Astrocyte of the spinal cord (primary cell): ENCODE measurements at regions not wholly inside any gene's neighbourhood (a gene's known extent, or its start where the extent isn't known, plus 50 kb on each side); places are given as distances from the start of the nearest gene placed in this dataset.

Experiments used
- DNase-seq: peaks from one replicate; pipeline ENCODE4 v3.0.0; 2011; ENCODE audit warnings: low read depth, low spot score
- H3K4me3 ChIP-seq: 2 replicates; pipeline ENCODE4 v1.5.1; 2011; ENCODE audit warnings: low read depth, mild to moderate bottlenecking, low read length, moderate library complexity
- CTCF ChIP-seq: IDR thresholded peaks from 2 replicates; pipeline ENCODE4 v1.5.1; 2012; ENCODE audit warnings: low read depth, mild to moderate bottlenecking, low read length, inconsistent platforms
- in situ Hi-C: cut with HindIII; loops from 2 replicates; pipeline ENCODE4 v1.10.0; 2017; ENCODE audit warnings: low sequenced_read_pairs

- in situ Hi-C loops, result no loop called here
- H3K4me3 ChIP-seq, result no peak overlapping the region
- TF ChIP-seq CTCF, result no peak
- DNase-seq, result no peak
Observed at GRCh38 chr6:102438171-102438570, 1044.7 kb downstream of the GRIK2 start.

DNA sequence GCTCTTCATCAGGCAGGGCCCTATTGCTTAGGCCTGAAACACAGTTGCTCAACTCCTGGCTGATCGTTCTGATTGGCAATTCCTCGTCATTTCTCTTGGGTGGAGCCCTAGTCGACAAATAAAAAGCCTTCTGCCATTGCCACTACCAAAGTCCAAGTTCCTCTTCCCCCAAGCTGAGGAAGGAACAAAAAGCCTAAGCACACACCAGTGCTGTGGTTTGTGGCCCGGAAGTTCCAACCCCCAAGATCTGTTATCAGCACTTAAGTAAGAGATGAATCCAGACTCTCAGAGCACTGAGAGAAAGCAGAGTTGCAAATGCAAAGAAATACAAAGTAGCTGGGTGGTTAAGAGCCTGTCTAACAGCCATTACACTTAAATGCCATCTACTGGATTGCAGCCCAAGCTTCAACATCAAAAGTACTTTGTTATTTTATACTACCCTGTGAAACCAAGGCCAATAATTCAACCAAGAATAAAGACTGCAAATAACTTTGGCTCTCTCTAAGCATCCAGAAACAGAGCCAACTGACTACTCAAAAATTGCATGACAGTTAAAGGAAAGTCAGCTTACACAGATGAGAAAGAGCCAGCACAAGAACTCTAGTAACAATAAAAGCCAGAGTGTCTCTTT is 1024.0 kb downstream of the GRIK2 start:
- DNase-seq, result no peak
- in situ Hi-C loops, result no loop called here
- no peak overlapping the region for H3K4me3 ChIP-seq
- TF ChIP-seq CTCF, result no peak

DNA sequence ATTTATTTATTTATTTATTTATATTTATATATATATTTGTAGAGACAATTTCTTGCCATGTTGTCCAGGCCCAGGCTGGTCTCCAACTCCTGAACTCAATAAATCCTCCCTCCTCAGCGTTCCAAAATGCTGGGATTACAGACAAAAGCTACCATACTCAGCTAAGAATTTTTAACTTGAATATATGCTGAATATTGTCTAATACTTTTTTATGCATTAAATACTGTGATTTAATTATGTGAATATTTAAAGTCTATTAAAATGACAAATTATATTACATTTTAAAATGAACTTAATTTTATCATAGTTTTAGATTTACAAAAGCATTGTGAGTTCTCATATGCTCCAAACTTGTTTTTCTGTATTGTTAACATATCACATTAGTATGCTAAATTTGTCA is 1022.4 kb downstream of the GRIK2 start:
- in situ Hi-C loops, result no loop called here
- no peak for DNase-seq
- no peak overlapping the region for H3K4me3 ChIP-seq
- TF ChIP-seq CTCF, result no peak

DNA sequence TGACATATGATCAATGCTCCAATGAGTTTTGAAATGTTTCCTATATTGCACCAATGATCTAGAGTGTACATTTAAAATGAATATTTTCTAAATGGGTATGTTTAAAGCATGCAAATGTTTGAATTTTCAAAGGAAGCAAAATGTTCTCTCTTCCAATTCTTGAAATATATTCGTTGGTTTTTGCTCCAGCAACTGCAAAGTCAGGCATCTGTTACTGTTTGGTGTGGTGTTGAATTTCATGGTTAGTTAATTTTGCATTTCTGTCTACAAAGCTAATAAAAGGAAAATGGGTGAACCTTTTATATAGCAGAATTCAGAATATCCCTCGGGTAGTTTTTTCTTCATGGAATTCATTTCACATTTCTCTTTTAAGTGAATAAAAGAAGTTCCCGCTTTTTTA is 1018.3 kb downstream of the GRIK2 start:
- in situ Hi-C loops, result no loop called here

DNA sequence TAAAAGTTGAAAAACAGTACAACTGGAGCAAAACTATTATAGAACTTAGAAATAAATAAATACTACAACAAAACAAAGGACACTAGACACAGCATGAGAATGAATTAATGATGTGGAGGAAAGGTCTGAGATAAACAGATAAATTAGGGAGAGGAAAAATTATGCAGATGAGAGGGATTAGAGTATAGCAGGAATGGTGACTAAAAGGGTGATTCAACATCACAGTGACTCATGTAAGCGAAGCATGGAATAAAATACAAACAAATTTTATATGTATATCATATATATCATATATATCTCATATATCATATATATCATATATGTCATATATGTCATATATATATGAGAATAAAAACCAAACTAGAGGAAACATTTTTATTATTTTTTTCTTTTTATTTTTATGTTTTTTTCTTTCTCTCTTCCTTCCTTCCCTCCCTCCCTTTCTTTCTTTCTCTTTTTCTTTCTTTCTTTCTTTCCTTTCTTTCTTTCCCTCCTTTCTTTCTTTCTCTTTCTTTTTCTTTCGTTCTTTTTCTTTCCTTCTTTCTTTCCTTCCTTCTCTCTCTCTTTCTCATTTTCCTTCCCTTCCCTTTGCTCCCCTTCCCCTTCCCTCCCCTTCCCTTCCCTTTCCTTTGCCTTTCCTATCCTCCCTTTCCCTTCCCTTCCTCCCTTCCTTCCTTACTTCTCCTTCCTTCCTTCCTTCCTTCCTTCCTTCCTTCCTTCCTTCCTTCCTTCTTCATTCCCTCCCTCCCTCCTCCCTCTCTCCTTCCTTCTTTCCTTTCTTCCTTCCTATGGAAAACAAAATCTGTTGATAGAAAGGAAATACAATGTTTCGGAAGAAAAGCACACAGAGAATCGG is 1014.6 kb downstream of the GRIK2 start:
- no peak overlapping the region for H3K4me3 ChIP-seq
- in situ Hi-C loops, result no loop called here
- TF ChIP-seq CTCF, result no peak
- no peak for DNase-seq

More for the DNA sequence above, 1018.3 kb downstream of the GRIK2 start:
- no peak for DNase-seq
- no peak overlapping the region for H3K4me3 ChIP-seq
- TF ChIP-seq CTCF, result no peak

- in situ Hi-C loops, result no loop called here
- no peak for TF ChIP-seq CTCF
Observed at GRCh38 chr6:102405860-102406259, 1012.4 kb downstream of the GRIK2 start.

More at GRCh38 chr6:102405860-102406259, 1012.4 kb downstream of the GRIK2 start:
- H3K4me3 ChIP-seq, result no peak overlapping the region
- no peak for DNase-seq
